C4-2B (cell line): ENCODE measurements at regions not wholly inside any gene's neighbourhood (a gene's known extent, or its start where the extent isn't known, plus 50 kb on each side); places are given as distances from the start of the nearest gene placed in this dataset.

Experiments used
- H3K27ac ChIP-seq: fragments of 450-650 bp; 2 replicates; pipeline ENCODE4 v1.5.1; 2017
- ZFX ChIP-seq: fragments of 450-650 bp; IDR thresholded peaks from 2 replicates; pipeline ENCODE4 v1.6.1; 2017
- TF ChIP-seq, protein P1 (sequence below): fragments of 450-650 bp; conservative IDR thresholded peaks from 2 replicates; pipeline ENCODE4 v1.5.1; 2017; ENCODE audit warnings: mild to moderate bottlenecking

DNA sequence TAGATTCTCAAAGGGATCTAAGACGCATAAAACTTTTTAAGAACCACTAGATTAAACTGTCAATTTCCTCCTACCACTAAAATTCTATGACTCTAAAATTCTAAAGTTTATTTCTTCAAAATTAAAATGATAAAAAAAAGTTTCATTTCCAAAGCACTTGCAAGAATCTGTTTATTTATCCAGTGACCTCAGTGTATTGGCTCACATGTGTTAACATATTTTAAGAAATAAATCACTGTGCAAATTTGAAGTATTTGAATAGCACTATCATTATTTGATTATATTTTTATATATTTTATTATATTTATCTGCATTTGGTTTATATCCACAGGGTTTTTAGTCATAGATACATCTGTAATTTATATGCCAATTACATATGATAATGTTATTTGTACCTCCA is 62.2 kb upstream of the SLC12A2 start:
- TF ChIP-seq, protein P1, sequence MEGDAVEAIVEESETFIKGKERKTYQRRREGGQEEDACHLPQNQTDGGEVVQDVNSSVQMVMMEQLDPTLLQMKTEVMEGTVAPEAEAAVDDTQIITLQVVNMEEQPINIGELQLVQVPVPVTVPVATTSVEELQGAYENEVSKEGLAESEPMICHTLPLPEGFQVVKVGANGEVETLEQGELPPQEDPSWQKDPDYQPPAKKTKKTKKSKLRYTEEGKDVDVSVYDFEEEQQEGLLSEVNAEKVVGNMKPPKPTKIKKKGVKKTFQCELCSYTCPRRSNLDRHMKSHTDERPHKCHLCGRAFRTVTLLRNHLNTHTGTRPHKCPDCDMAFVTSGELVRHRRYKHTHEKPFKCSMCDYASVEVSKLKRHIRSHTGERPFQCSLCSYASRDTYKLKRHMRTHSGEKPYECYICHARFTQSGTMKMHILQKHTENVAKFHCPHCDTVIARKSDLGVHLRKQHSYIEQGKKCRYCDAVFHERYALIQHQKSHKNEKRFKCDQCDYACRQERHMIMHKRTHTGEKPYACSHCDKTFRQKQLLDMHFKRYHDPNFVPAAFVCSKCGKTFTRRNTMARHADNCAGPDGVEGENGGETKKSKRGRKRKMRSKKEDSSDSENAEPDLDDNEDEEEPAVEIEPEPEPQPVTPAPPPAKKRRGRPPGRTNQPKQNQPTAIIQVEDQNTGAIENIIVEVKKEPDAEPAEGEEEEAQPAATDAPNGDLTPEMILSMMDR: no peak
- TF ChIP-seq ZFX: no peak
- H3K27ac ChIP-seq: no peak overlapping the region
